ENCODE measurements at regions not wholly inside any gene's neighbourhood (a gene's known extent, or its start where the extent isn't known, plus 50 kb on each side); places are given as distances from the start of the nearest gene placed in this dataset.

GRCh38 chr12:53844994-53845844, 93.4 kb upstream of the HOXC13 start:
- H3K36me3 Mint-ChIP-seq (ENCODE audit: low read depth), result no peaks in the 10 kb centered on the region
- H3K27ac Mint-ChIP-seq, result no peak overlapping the region
- intact Hi-C loops (cut with micrococcal nuclease), result no loop called here
- no peak for DNase-seq (ENCODE audit: low spot score)
- no peaks in the 10 kb centered on the region for H3K9me3 Mint-ChIP-seq
- peaks cover 28% of the 10 kb centered on the region for H3K27me3 Mint-ChIP-seq (ENCODE audit: low read depth)
- no peaks in the 10 kb centered on the region for H3K4me1 Mint-ChIP-seq (ENCODE audit: low read depth)
- H3K4me3 Mint-ChIP-seq (ENCODE audit: low read depth), result no peak overlapping the region

GRCh38 chr12:53845932-53846331, 92.7 kb upstream of the HOXC13 start:
- intact Hi-C loops (cut with micrococcal nuclease), result no loop called here
- Mint-ChIP-seq H3K4me3 (ENCODE audit: low read depth) (no peak overlapping the region), H3K4me1 (ENCODE audit: low read depth) (no peaks in the 10 kb centered on the region), H3K36me3 (ENCODE audit: low read depth) (no peaks in the 10 kb centered on the region), H3K27me3 (ENCODE audit: low read depth) (peaks cover 27% of the 10 kb centered on the region), H3K27ac (no peak overlapping the region), H3K9me3 (no peaks in the 10 kb centered on the region)
- DNase-seq (ENCODE audit: low spot score), result no peak

- intact Hi-C loops (cut with micrococcal nuclease), result no loop called here
- Mint-ChIP-seq H3K27ac (no peak overlapping the region), H3K36me3 (ENCODE audit: low read depth) (no peaks in the 10 kb centered on the region), H3K27me3 (ENCODE audit: low read depth) (peaks cover 20% of the 10 kb centered on the region), H3K9me3 (no peaks in the 10 kb centered on the region), H3K4me3 (ENCODE audit: low read depth) (no peak overlapping the region), H3K4me1 (ENCODE audit: low read depth) (no peaks in the 10 kb centered on the region)
- DNase-seq (ENCODE audit: low spot score), result no peak
These were observed 89.5 kb upstream of the HOXC13 start for GRCh38 chr12:53849113-53849512.

GRCh38 chr12:53849656-53850055, 89.0 kb upstream of the HOXC13 start:
- Mint-ChIP-seq H3K36me3 (ENCODE audit: low read depth) (no peaks in the 10 kb centered on the region), H3K4me1 (ENCODE audit: low read depth) (no peaks in the 10 kb centered on the region), H3K27ac (no peak overlapping the region), H3K4me3 (ENCODE audit: low read depth) (no peak overlapping the region), H3K9me3 (no peaks in the 10 kb centered on the region), H3K27me3 (ENCODE audit: low read depth) (peaks cover 23% of the 10 kb centered on the region)
- intact Hi-C loops (cut with micrococcal nuclease), result no loop called here
- no peak for DNase-seq (ENCODE audit: low spot score)

- Mint-ChIP-seq H3K4me3 (ENCODE audit: low read depth) (no peak overlapping the region), H3K4me1 (ENCODE audit: low read depth) (no peaks in the 10 kb centered on the region), H3K36me3 (ENCODE audit: low read depth) (no peaks in the 10 kb centered on the region), H3K27me3 (ENCODE audit: low read depth) (peaks cover 24% of the 10 kb centered on the region), H3K9me3 (no peaks in the 10 kb centered on the region), H3K27ac (no peak overlapping the region)
- no peak for DNase-seq (ENCODE audit: low spot score)
- intact Hi-C loops (cut with micrococcal nuclease), result no loop called here
These were observed 86.6 kb upstream of the HOXC13 start for GRCh38 chr12:53852061-53852460.

- intact Hi-C loops (cut with micrococcal nuclease), result no loop called here
- no peaks in the 10 kb centered on the region for H3K9me3 Mint-ChIP-seq
- H3K4me3 Mint-ChIP-seq (ENCODE audit: low read depth), result no peak overlapping the region
- DNase-seq (ENCODE audit: low spot score), result no peak
- H3K27me3 Mint-ChIP-seq (ENCODE audit: low read depth), result peaks cover 20% of the 10 kb centered on the region
- no peak overlapping the region for H3K27ac Mint-ChIP-seq
- no peaks in the 10 kb centered on the region for H3K36me3 Mint-ChIP-seq (ENCODE audit: low read depth)
- no peaks in the 10 kb centered on the region for H3K4me1 Mint-ChIP-seq (ENCODE audit: low read depth)
These were observed 85.6 kb upstream of the HOXC13 start for GRCh38 chr12:53852992-53853391.

- Mint-ChIP-seq H3K27ac (no peak overlapping the region), H3K4me1 (ENCODE audit: low read depth) (no peaks in the 10 kb centered on the region), H3K27me3 (ENCODE audit: low read depth) (peaks cover 12% of the 10 kb centered on the region), H3K4me3 (ENCODE audit: low read depth) (no peak overlapping the region), H3K9me3 (no peaks in the 10 kb centered on the region), H3K36me3 (ENCODE audit: low read depth) (no peaks in the 10 kb centered on the region)
- intact Hi-C loops (cut with micrococcal nuclease), result no loop called here
- DNase-seq (ENCODE audit: low spot score), result no peak
These were observed 83.8 kb upstream of the HOXC13 start for GRCh38 chr12:53854701-53855316.

GRCh38 chr12:53856132-53856531, 82.5 kb upstream of the HOXC13 start:
- Mint-ChIP-seq H3K36me3 (ENCODE audit: low read depth) (no peaks in the 10 kb centered on the region), H3K4me1 (ENCODE audit: low read depth) (no peaks in the 10 kb centered on the region), H3K9me3 (no peaks in the 10 kb centered on the region), H3K4me3 (ENCODE audit: low read depth) (no peak overlapping the region), H3K27ac (no peak overlapping the region), H3K27me3 (ENCODE audit: low read depth) (peaks cover 16% of the 10 kb centered on the region)
- intact Hi-C loops (cut with micrococcal nuclease), result no loop called here
- DNase-seq (ENCODE audit: low spot score), result no peak

- intact Hi-C loops (cut with micrococcal nuclease), result no loop called here
- no peak overlapping the region for H3K27ac Mint-ChIP-seq
- no peak for DNase-seq (ENCODE audit: low spot score)
- peaks cover 14% of the 10 kb centered on the region for H3K27me3 Mint-ChIP-seq (ENCODE audit: low read depth)
- no peak overlapping the region for H3K4me3 Mint-ChIP-seq (ENCODE audit: low read depth)
- H3K9me3 Mint-ChIP-seq, result no peaks in the 10 kb centered on the region
- H3K4me1 Mint-ChIP-seq (ENCODE audit: low read depth), result no peaks in the 10 kb centered on the region
- H3K36me3 Mint-ChIP-seq (ENCODE audit: low read depth), result no peaks in the 10 kb centered on the region
These were observed 81.0 kb upstream of the HOXC13 start for GRCh38 chr12:53857666-53858065.

GRCh38 chr12:53860426-53861345, 77.9 kb upstream of the HOXC13 start:
- intact Hi-C loops (cut with micrococcal nuclease), result no loop called here
- no peak overlapping the region for H3K27ac Mint-ChIP-seq

GRCh38 chr12:53862206-53862605, 76.4 kb upstream of the HOXC13 start:
- H3K27ac Mint-ChIP-seq, result no peak overlapping the region
- no peaks in the 10 kb centered on the region for H3K36me3 Mint-ChIP-seq (ENCODE audit: low read depth)
- no peaks in the 10 kb centered on the region for H3K9me3 Mint-ChIP-seq
- intact Hi-C loops (cut with micrococcal nuclease), result no loop called here
- DNase-seq (ENCODE audit: low spot score), result no peak
- no peaks in the 10 kb centered on the region for H3K4me1 Mint-ChIP-seq (ENCODE audit: low read depth)
- peaks cover 8% of the 10 kb centered on the region for H3K27me3 Mint-ChIP-seq (ENCODE audit: low read depth)
- H3K4me3 Mint-ChIP-seq (ENCODE audit: low read depth), result no peak overlapping the region

More at GRCh38 chr12:53860426-53861345, 77.9 kb upstream of the HOXC13 start:
- no peaks in the 10 kb centered on the region for H3K9me3 Mint-ChIP-seq
- no peak overlapping the region for H3K4me3 Mint-ChIP-seq (ENCODE audit: low read depth)
- no peaks in the 10 kb centered on the region for H3K4me1 Mint-ChIP-seq (ENCODE audit: low read depth)
- no peaks in the 10 kb centered on the region for H3K36me3 Mint-ChIP-seq (ENCODE audit: low read depth)
- H3K27me3 Mint-ChIP-seq (ENCODE audit: low read depth), result peaks cover 6% of the 10 kb centered on the region
- no peak for DNase-seq (ENCODE audit: low spot score)

GRCh38 chr12:53862831-53863230, 75.8 kb upstream of the HOXC13 start:
- Mint-ChIP-seq H3K4me1 (ENCODE audit: low read depth) (no peaks in the 10 kb centered on the region), H3K27me3 (ENCODE audit: low read depth) (peaks cover 8% of the 10 kb centered on the region), H3K27ac (no peak overlapping the region), H3K9me3 (no peaks in the 10 kb centered on the region), H3K4me3 (ENCODE audit: low read depth) (no peak overlapping the region), H3K36me3 (ENCODE audit: low read depth) (no peaks in the 10 kb centered on the region)
- intact Hi-C loops (cut with micrococcal nuclease), result no loop called here
- no peak for DNase-seq (ENCODE audit: low spot score)

- no peak for DNase-seq (ENCODE audit: low spot score)
- Mint-ChIP-seq H3K36me3 (ENCODE audit: low read depth) (no peaks in the 10 kb centered on the region), H3K27me3 (ENCODE audit: low read depth) (peaks cover 13% of the 10 kb centered on the region), H3K27ac (no peak overlapping the region), H3K9me3 (no peaks in the 10 kb centered on the region), H3K4me3 (ENCODE audit: low read depth) (no peak overlapping the region), H3K4me1 (ENCODE audit: low read depth) (peaks cover under 1% of the 10 kb centered on the region)
- intact Hi-C loops (cut with micrococcal nuclease), result no loop called here
These were observed 71.9 kb upstream of the HOXC13 start for GRCh38 chr12:53866727-53867126.

All from activated T-helper 2 cell treated with anti-CD3 and anti-CD28 coated beads, Interferon-gamma antibody, Interleukin-2, Interleukin-4, amounts not matched to agents 10 μg/mL and 5 μg/mL and 100 μg/mL, durations not matched to agents 14 hours and 24 hours and 36 hours (primary cell).